Heart right ventricle (tissue), 16 donors: ENCODE measurements at regions not wholly inside any gene's neighbourhood (a gene's known extent, or its start where the extent isn't known, plus 50 kb on each side); places are given as distances from the start of the nearest gene placed in this dataset.

Source experiments
- ATAC-seq, 8 donors: fragments of 200-7000 bp; cut with Tn5 transposase; one replicate each; pipeline ENCODE4 v1.9.1; 2020; ENCODE audit warnings: mild to moderate bottlenecking in 8 of 8, moderate library complexity in 8 of 8, moderate number of reproducible peaks in 1 of 8
- DNase-seq, 2 donors: peaks; one replicate each; pipeline ENCODE4 v3.0.0-alpha.2; 2020
- H3K27ac ChIP-seq, 10 donors: fragments of 200-600 bp; sonication (generic) in 2 of 10; one replicate each; pipeline versions ENCODE4 v1.5.0 to v1.8.0; 2020 to 2022; ENCODE audit warnings: mild to moderate bottlenecking in 3 of 10
- H3K27me3 ChIP-seq, 7 donors: fragments of 200-600 bp; one replicate each; pipeline ENCODE4 v1.8.0; 2021 to 2022; ENCODE audit warnings: mild to moderate bottlenecking in 2 of 7
- H3K36me3 ChIP-seq, 9 donors: fragments of 200-600 bp; sonication (generic) in 1 of 9; one replicate each; pipeline versions ENCODE4 v1.5.0 to v1.8.0; 2020 to 2022; ENCODE audit warnings: mild to moderate bottlenecking in 2 of 9
- H3K4me1 ChIP-seq, 9 donors: fragments of 200-600 bp; sonication (generic) in 1 of 9; one replicate each; pipeline versions ENCODE4 v1.5.0 to v1.8.0; 2020 to 2022; ENCODE audit warnings: mild to moderate bottlenecking in 4 of 9
- H3K4me3 ChIP-seq, 10 donors: fragments of 200-600 bp; sonication (generic) in 2 of 10; one replicate each; pipeline versions ENCODE4 v1.5.0 to v1.8.0; 2020 to 2022; ENCODE audit warnings: mild to moderate bottlenecking in 7 of 10, moderate library complexity in 2 of 10
- H3K9me3 ChIP-seq, 11 donors: fragments of 200-600 bp in 10 of 11; sonication (generic) in 2 of 11; one replicate each; pipeline versions ENCODE4 v1.5.0 to v1.8.0; 2013 to 2022; ENCODE audit warnings: mild to moderate bottlenecking in 2 of 11, control low read depth in 1 of 11, moderate library complexity in 1 of 11
- WGBS, 2 donors: extraction: QIAGEN DNeasy Blood & Tissue Kit; methylation state at CpG; one replicate each; pipeline ENCODE4 v1.1.7; 2013; ENCODE audit warnings: inconsistent platforms in 1 of 2; 5-methylcytosine and 5-hydroxymethylcytosine counted together
- intact Hi-C, 10 donors: fragments of 100-400 bp; cut with DNase I; formaldehyde crosslinking; loops; one replicate each; pipeline versions ENCODE4 v1.11.1 to v1.14.2; 2022
- TF ChIP-seq, protein P1 (sequence below), 9 donors: fragments of 200-600 bp; sonication (generic) in 2 of 9; IDR thresholded peaks; one replicate each; pipeline versions ENCODE4 v1.5.0 to v1.8.0; 2021 to 2022; ENCODE audit warnings: antibody characterized with exemption in 9 of 9, mild to moderate bottlenecking in 5 of 9, moderate library complexity in 1 of 9
- donor health status: Arrhythmogenic right ventricular cardiomyopathy.
- donor health status: ischemic (EF 13 %, LVEDD 7.1; RV severe dilation, severe dysfunction).
- donor health status: healthy with polysubstance abuse.
- donor health status: DM: no; HTN: yes; CAD: no.
- donor health status: DM: no; HTN: no; CAD: no.
- donor health status: ischemic (EF 25% LVEDD 6.9; RV normal size, moderate dysfunction).
- donor health status: ischemic (EF 25% LVEDD 5.7; RV mildly dilated, moderate dysfunction).
- donor health status: healthy.
- donor health status: DM: yes; HTN: yes; CAD: no.
- donor health status: Ischemic cardiomyopathy.
- donor health status: ischemic (EF 35%, LVEDD 5.7; RV mildly dilated, moderate dysfunction).
- donor health status: nonischemic (EF 11% LVEDD 7.7; RV severe dilation, severe dysfunction).
- donor health status: DM: yes; HTN: yes; CAD: no.
- donor health status: PGD.
- donor health status: ischemic (EF 29% LVEDD 5.4; RV normal size, mild dysfunction).
- donor health status: nonischemic (EF 23%, LVEDD 6.1; RV moderate dilation, normal function).

DNA sequence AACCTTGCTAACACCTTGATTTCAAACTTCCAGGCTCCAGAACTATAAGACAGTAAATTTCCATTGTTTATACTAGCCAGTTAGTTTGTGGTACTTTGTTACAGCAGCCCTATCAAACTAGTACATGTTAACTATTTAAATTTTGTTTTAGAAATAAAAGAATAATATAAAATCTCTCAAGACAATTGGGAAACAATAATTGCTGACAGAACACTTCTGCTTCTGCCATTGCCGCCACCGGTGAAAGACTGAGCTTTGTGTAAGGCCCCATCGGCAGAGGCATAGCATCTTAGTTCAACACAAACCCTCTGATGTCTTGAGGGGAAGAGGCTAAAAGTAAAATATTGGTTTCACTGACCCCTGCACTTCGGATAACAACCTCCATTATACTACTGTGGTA lies 1607.1 kb upstream of the SEL1L start:
- H3K27me3 ChIP-seq: no peaks in the 10 kb centered on the region
- no peaks in the 10 kb centered on the region for H3K9me3 ChIP-seq
- no peak overlapping the region for H3K27ac ChIP-seq
- intact Hi-C loops: no loop called here
- DNase-seq: no peak
- no peak overlapping the region for H3K4me3 ChIP-seq
- no peaks in the 10 kb centered on the region for H3K36me3 ChIP-seq
- ATAC-seq: no peak
- TF ChIP-seq, protein P1, sequence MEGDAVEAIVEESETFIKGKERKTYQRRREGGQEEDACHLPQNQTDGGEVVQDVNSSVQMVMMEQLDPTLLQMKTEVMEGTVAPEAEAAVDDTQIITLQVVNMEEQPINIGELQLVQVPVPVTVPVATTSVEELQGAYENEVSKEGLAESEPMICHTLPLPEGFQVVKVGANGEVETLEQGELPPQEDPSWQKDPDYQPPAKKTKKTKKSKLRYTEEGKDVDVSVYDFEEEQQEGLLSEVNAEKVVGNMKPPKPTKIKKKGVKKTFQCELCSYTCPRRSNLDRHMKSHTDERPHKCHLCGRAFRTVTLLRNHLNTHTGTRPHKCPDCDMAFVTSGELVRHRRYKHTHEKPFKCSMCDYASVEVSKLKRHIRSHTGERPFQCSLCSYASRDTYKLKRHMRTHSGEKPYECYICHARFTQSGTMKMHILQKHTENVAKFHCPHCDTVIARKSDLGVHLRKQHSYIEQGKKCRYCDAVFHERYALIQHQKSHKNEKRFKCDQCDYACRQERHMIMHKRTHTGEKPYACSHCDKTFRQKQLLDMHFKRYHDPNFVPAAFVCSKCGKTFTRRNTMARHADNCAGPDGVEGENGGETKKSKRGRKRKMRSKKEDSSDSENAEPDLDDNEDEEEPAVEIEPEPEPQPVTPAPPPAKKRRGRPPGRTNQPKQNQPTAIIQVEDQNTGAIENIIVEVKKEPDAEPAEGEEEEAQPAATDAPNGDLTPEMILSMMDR (IDR thresholded peaks at IDR 0.05): no peak
- WGBS, 2 donors: 89 to 91% methylated on average over 4 of the region's 4 CpGs
- no peaks in the 10 kb centered on the region for H3K4me1 ChIP-seq

DNA sequence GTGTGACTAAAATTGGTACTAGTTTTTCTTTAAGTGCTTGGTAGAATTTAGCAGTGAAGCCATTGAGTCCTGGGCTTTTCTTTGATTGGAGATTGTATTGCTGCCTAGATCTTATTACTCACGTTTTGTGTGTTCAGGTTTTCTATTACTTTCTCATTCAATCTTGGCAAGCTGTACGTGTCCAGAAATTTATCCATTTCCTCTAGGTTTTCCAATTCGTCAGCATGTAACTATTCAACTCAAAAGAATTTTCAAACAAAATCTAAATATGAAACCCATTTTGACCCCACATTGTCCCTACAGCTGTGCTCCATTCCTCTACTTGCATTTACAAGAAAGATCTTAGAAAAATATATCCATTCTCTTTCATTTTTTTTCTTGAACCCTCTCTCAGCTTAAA lies 1613.4 kb upstream of the SEL1L start:
- Histone ChIP-seq H3K36me3 (no peaks in the 10 kb centered on the region), H3K4me1 (no peaks in the 10 kb centered on the region), H3K27me3 (no peaks in the 10 kb centered on the region), H3K9me3 (no peaks in the 10 kb centered on the region), H3K4me3 (no peak overlapping the region), H3K27ac (no peak overlapping the region)
- intact Hi-C loops: no loop called here
- TF ChIP-seq, protein P1 (IDR thresholded peaks at IDR 0.05): no peak
- DNase-seq (no peak), ATAC-seq (no peak)
- 59 to 83% methylated on average over 3 of the region's 3 CpGs for WGBS, 2 donors

DNA sequence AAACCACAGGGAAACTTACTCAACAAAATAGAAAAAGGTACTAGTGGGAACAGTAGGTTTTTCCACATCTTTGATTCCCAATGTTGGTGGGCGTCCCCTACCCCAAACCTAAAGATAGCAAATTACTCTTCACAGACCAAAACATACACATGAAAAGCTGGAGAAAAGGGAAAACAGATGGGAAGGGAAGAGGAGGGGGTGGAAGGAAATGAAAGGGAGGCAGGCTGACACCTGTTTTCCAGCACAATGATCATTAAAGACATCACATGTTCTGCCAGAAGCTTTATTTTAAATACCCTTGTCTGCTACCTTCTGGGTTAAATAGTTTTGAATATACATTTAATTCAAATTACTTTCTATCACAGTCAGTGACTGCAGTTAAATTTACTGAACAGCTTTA lies 1617.9 kb upstream of the SEL1L start:
- Histone ChIP-seq H3K4me3 (no peak overlapping the region), H3K27ac (no peak overlapping the region), H3K36me3 (no peaks in the 10 kb centered on the region), H3K4me1 (no peaks in the 10 kb centered on the region), H3K27me3 (no peaks in the 10 kb centered on the region), H3K9me3 (no peaks in the 10 kb centered on the region)
- 65 to 87% methylated on average over 1 of the region's 1 CpG for WGBS, 2 donors
- TF ChIP-seq, protein P1 (IDR thresholded peaks at IDR 0.05): no peak
- intact Hi-C loops: no loop called here
- no peak for ATAC-seq
- no peak for DNase-seq

DNA sequence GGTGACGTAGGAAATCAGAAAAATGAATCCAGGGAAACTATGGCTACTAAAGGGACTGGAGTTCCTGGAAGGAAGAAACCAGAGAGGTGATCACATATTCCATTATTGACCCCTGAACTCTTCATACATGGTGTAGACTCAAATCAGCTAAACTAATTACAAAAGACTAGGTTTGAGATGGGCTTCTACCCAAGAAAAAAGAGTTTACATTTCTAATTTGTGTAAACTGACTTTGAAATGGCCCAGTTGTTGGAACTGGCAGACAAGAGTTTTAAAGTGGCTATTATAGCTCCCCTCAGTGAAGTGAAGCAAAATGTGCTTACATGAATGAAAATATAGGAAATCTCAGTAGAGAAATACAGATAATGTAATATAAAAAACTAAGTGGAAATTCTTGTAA lies 1619.4 kb upstream of the SEL1L start:
- DNase-seq (no peak), ATAC-seq (no peak)
- H3K4me1 ChIP-seq: no peaks in the 10 kb centered on the region
- intact Hi-C loops: no loop called here
- H3K9me3 ChIP-seq: no peaks in the 10 kb centered on the region
- H3K4me3 ChIP-seq: no peak overlapping the region
- TF ChIP-seq, protein P1 (IDR thresholded peaks at IDR 0.05): no peak
- WGBS, 2 donors: 61 to 68% methylated on average over 1 of the region's 1 CpG
- no peaks in the 10 kb centered on the region for H3K27me3 ChIP-seq
- no peaks in the 10 kb centered on the region for H3K36me3 ChIP-seq
- no peak overlapping the region for H3K27ac ChIP-seq
